A673 (cell line): ENCODE measurements at regions not wholly inside any gene's neighbourhood (a gene's known extent, or its start where the extent isn't known, plus 50 kb on each side); places are given as distances from the start of the nearest gene placed in this dataset.

Experiments
- BruUV-seq: library from RNA; stranded (reverse); fragments of 400-500 nt; replicated peaks from 2 replicates; lab custom pipeline; 2021; lab: Mats Ljungman, UMichigan
- CTCF ChIA-PET: fragments of 300-600 bp; sonication (Branson Sonifier 250); formaldehyde crosslinking; loops from one replicate; lab custom pipeline; 2022; ENCODE audit warnings: antibody characterized with exemption; lab: Charles Lee
- POLR2A ChIA-PET: fragments of 300-600 bp; sonication (Branson Sonifier 250); formaldehyde crosslinking; loops from one replicate; lab custom pipeline; 2022; ENCODE audit warnings: antibody characterized with exemption; ENCODE audit not compliant: low non-redundant PET; lab: Charles Lee
- DNase-seq: peaks from one replicate; pipeline ENCODE4 v3.0.0-alpha.2; 2015; ENCODE audit warnings: low spot score
- H3K27ac ChIP-seq: fragments of 200-600 bp; sonication (generic); 2 replicates; pipeline ENCODE4 v1.5.1; 2016; ENCODE audit warnings: mixed run types, low read depth, mild to moderate bottlenecking, mixed read lengths, antibody characterized with exemption, low read length; ENCODE audit not compliant: poor library complexity, severe bottlenecking
- H3K27me3 ChIP-seq: fragments of 200-600 bp; sonication (generic); replicated peaks from 2 replicates; pipeline ENCODE4 v1.6.1; 2017; ENCODE audit warnings: mixed run types, low read depth, mild to moderate bottlenecking, mixed read lengths, antibody characterized with exemption, low read length; ENCODE audit not compliant: insufficient read depth, poor library complexity
- H3K36me3 ChIP-seq: fragments of 200-600 bp; sonication (generic); 2 replicates; pipeline ENCODE4 v1.6.1; 2016; ENCODE audit warnings: mixed run types, mild to moderate bottlenecking, mixed read lengths, antibody characterized with exemption, low read length; ENCODE audit not compliant: insufficient read depth, poor library complexity, severe bottlenecking
- H3K4me1 ChIP-seq: fragments of 200-600 bp; sonication (generic); 2 replicates; pipeline ENCODE4 v1.6.1; 2017; ENCODE audit warnings: mixed run types, mild to moderate bottlenecking, mixed read lengths, antibody characterized with exemption, low read length; ENCODE audit not compliant: insufficient read depth, poor library complexity, severe bottlenecking
- H3K4me3 ChIP-seq: fragments of 200-600 bp; sonication (generic); 2 replicates; pipeline ENCODE4 v1.5.1; 2016; ENCODE audit warnings: low read depth, mixed run types, mild to moderate bottlenecking, mixed read lengths, low read length; ENCODE audit not compliant: poor library complexity, severe bottlenecking
- H3K9me3 ChIP-seq: fragments of 200-600 bp; sonication (generic); 2 replicates; pipeline ENCODE4 v1.6.1; 2016; ENCODE audit warnings: mixed run types, low read depth, mild to moderate bottlenecking, mixed read lengths, antibody characterized with exemption, low read length; ENCODE audit not compliant: poor library complexity, severe bottlenecking
- CTCF ChIP-seq: fragments of 300-800, 200-600 bp; sonication (generic); conservative IDR thresholded peaks from 2 replicates; pipeline ENCODE4 v1.5.1; 2017; ENCODE audit warnings: low read depth, mild to moderate bottlenecking, antibody characterized with exemption, low read length, moderate library complexity, mixed read lengths
- EZH2 ChIP-seq: fragments of 200-600 bp; sonication (generic); IDR thresholded peaks from 2 replicates; pipeline ENCODE4 v1.6.1; 2017; ENCODE audit warnings: borderline replicate concordance, low read depth, mild to moderate bottlenecking, mixed read lengths, antibody characterized with exemption, low read length; ENCODE audit not compliant: poor library complexity, severe bottlenecking
- intact Hi-C: fragments of 100-400 bp; cut with micrococcal nuclease; formaldehyde crosslinking; loops from one replicate; pipeline ENCODE4 v1.10.0; 2022; ENCODE audit not compliant: unreplicated experiment

- CTCF ChIA-PET, result no interaction called here
- H3K36me3 ChIP-seq, result no peaks in the 10 kb centered on the region
- no peak overlapping the region for H3K27ac ChIP-seq
- H3K27me3 ChIP-seq, result no peaks in the 10 kb centered on the region
- DNase-seq, result no peak
- peaks cover 16% of the 10 kb centered on the region for H3K9me3 ChIP-seq
- no TSS peak for BruUV-seq
- POLR2A ChIA-PET, result no interaction called here
- intact Hi-C loops, result no loop called here
- H3K4me3 ChIP-seq, result no peak overlapping the region
- no peaks in the 10 kb centered on the region for H3K4me1 ChIP-seq
- TF ChIP-seq EZH2 (no peak), CTCF (no peak)
These were observed 657.7 kb downstream of the TRAM1L1 start for GRCh38 chr4:116427666-116428065.

- BruUV-seq, result no TSS peak
- no peaks in the 10 kb centered on the region for H3K9me3 ChIP-seq
- no peaks in the 10 kb centered on the region for H3K36me3 ChIP-seq
- ChIA-PET POLR2A (no interaction called here), CTCF (no interaction called here)
- no peaks in the 10 kb centered on the region for H3K27me3 ChIP-seq
- H3K27ac ChIP-seq, result no peak overlapping the region
- no peaks in the 10 kb centered on the region for H3K4me1 ChIP-seq
- no peak for DNase-seq
- intact Hi-C loops, result no loop called here
- H3K4me3 ChIP-seq, result no peak overlapping the region
- no peak for TF ChIP-seq EZH2
- no peak for TF ChIP-seq CTCF
These were observed 672.2 kb downstream of the TRAM1L1 start for GRCh38 chr4:116413222-116413621.

GRCh38 chr4:116401293-116401692 is 684.1 kb downstream of the TRAM1L1 start:
- Histone ChIP-seq H3K27me3 (no peaks in the 10 kb centered on the region), H3K4me3 (no peak overlapping the region), H3K36me3 (no peaks in the 10 kb centered on the region), H3K27ac (no peak overlapping the region), H3K9me3 (no peaks in the 10 kb centered on the region), H3K4me1 (peaks cover 8% of the 10 kb centered on the region)
- TF ChIP-seq EZH2, result no peak
- no peak for TF ChIP-seq CTCF
- intact Hi-C loops, result no loop called here
- no TSS peak for BruUV-seq
- ChIA-PET CTCF (no interaction called here), POLR2A (no interaction called here)
- no peak for DNase-seq
